ENCODE measurements at regions not wholly inside any gene's neighbourhood (a gene's known extent, or its start where the extent isn't known, plus 50 kb on each side); places are given as distances from the start of the nearest gene placed in this dataset.
"Not testable (repeated sequence)": the region's sequence is repeated elsewhere in the genome, so short reads cannot be mapped to it uniquely, and the experiment has no call there.

GRCh38 chr11:129751511-129751910, 64.1 kb upstream of the TMEM45B start:
- H3K4me3 ChIP-seq, result no peak overlapping the region
- no peak for DNase-seq
- no peaks in the 10 kb centered on the region for H3K36me3 ChIP-seq
- intact Hi-C loops (cut with DNase I; ENCODE audit: low total_unique reads), result no loop called here
- H3K4me1 ChIP-seq, result peaks cover 0 to 10% (median 7%) of the 10 kb centered on the region in 4 donors
- peaks cover 0 to 13% of the 10 kb centered on the region in 2 donors for H3K27me3 ChIP-seq
- peaks cover 0 to 4% (median 0%) of the 10 kb centered on the region in 3 donors for H3K9me3 ChIP-seq
- TF ChIP-seq, protein P1, sequence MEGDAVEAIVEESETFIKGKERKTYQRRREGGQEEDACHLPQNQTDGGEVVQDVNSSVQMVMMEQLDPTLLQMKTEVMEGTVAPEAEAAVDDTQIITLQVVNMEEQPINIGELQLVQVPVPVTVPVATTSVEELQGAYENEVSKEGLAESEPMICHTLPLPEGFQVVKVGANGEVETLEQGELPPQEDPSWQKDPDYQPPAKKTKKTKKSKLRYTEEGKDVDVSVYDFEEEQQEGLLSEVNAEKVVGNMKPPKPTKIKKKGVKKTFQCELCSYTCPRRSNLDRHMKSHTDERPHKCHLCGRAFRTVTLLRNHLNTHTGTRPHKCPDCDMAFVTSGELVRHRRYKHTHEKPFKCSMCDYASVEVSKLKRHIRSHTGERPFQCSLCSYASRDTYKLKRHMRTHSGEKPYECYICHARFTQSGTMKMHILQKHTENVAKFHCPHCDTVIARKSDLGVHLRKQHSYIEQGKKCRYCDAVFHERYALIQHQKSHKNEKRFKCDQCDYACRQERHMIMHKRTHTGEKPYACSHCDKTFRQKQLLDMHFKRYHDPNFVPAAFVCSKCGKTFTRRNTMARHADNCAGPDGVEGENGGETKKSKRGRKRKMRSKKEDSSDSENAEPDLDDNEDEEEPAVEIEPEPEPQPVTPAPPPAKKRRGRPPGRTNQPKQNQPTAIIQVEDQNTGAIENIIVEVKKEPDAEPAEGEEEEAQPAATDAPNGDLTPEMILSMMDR (IDR thresholded peaks at IDR 0.05), result no peak
- no peak overlapping the region for H3K27ac ChIP-seq

GRCh38 chr11:129763569-129763968, 52.1 kb upstream of the TMEM45B start:
- H3K36me3 ChIP-seq; H3K9me3 ChIP-seq; intact Hi-C loops (cut with DNase I; ENCODE audit: low total_unique reads); H3K4me1 ChIP-seq; H3K27me3 ChIP-seq; H3K4me3 ChIP-seq; H3K27ac ChIP-seq; DNase-seq: not testable (repeated sequence)

DNA sequence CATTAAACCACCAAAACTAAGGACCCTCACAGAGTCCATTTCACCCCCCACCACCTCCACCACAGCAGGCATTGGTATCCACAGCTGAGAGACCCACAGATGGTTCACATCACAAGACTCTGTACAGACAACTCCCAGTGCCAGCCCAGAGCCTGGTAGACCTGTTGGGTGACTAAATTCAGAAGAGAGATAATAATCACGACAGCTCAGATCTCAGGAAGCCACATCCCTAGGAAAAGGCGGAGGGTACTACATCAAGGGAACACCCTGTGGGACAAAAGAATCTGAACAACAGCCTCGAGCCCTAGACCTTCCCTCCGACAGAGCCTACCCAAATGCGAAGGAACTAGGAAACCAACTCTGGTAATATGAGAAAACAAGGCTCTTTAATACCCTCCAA, 51.4 kb upstream of the TMEM45B start:
- not testable (repeated sequence) for DNase-seq

More for the DNA sequence above, 51.4 kb upstream of the TMEM45B start:
- H3K4me1 ChIP-seq; intact Hi-C loops (cut with DNase I; ENCODE audit: low total_unique reads); H3K36me3 ChIP-seq; H3K27ac ChIP-seq; H3K27me3 ChIP-seq; H3K4me3 ChIP-seq: not testable (repeated sequence)
- H3K9me3 ChIP-seq, result peaks cover 0 to 10% (median 0%) of the 10 kb centered on the region in 3 donors

Data from tibial artery (tissue), 4 donors.